ENCODE measurements at regions not wholly inside any gene's neighbourhood (a gene's known extent, or its start where the extent isn't known, plus 50 kb on each side); places are given as distances from the start of the nearest gene placed in this dataset.

DNA sequence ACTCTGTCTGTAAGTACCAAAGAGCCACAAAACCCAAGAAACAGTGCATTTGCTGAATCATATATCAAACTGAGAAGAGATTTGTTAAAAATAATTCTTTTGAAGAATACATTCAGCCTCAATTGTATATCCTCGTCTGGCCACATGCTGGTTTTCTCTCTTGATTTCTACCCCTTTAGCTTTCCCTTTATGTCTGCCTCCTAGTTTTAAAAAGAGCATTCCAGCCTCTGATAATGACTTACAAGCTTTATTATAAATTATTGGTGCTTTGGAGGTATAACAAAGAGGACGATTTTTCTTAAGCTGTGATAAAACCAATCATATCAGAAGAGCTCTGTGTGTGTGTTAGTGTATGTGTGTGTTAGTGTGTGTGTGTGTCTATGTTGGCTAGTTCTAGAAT, 70.4 kb upstream of the ROBO2 start:
- no peak for DNase-seq (ENCODE audit: low read depth)
- no peak overlapping the region for H3K4me3 ChIP-seq (ENCODE audit: low read depth, low read length)
- TF ChIP-seq, protein P1, sequence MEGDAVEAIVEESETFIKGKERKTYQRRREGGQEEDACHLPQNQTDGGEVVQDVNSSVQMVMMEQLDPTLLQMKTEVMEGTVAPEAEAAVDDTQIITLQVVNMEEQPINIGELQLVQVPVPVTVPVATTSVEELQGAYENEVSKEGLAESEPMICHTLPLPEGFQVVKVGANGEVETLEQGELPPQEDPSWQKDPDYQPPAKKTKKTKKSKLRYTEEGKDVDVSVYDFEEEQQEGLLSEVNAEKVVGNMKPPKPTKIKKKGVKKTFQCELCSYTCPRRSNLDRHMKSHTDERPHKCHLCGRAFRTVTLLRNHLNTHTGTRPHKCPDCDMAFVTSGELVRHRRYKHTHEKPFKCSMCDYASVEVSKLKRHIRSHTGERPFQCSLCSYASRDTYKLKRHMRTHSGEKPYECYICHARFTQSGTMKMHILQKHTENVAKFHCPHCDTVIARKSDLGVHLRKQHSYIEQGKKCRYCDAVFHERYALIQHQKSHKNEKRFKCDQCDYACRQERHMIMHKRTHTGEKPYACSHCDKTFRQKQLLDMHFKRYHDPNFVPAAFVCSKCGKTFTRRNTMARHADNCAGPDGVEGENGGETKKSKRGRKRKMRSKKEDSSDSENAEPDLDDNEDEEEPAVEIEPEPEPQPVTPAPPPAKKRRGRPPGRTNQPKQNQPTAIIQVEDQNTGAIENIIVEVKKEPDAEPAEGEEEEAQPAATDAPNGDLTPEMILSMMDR (conservative IDR thresholded peaks at IDR 0.05; ENCODE audit: low read depth, low read length): no peak

DNA sequence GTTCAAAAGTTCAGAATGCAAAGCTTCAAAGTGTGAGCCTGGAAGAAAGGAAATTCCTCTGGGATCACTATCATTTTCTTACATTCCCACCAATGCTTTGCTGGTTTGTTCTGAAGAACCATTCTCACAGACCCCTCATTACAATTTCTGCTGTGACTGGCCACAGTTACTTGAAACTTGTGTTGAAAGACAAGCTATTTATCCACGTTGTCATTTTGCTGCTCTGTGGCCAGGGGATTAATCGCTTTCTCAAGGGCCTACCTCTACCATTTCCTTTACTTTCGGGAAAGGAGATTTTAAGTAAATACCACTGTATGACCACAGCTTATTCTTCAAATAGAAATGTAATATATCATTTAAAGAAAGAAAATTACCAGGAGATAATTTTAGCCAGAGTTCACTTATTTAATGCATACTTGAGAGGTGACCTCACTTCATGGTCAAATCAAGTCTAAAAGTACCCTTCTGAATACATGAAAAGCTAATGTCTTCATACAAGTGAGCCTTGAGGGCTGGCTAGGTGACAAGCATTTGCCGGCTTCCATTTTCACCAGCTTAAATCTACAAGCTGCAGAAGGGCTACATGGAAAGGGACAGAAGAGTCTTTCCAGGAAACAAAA, 69.8 kb upstream of the ROBO2 start:
- H3K4me3 ChIP-seq (ENCODE audit: low read depth, low read length): no peak overlapping the region
- DNase-seq (ENCODE audit: low read depth): no peak
- TF ChIP-seq, protein P1 (conservative IDR thresholded peaks at IDR 0.05; ENCODE audit: low read depth, low read length): no peak

DNA sequence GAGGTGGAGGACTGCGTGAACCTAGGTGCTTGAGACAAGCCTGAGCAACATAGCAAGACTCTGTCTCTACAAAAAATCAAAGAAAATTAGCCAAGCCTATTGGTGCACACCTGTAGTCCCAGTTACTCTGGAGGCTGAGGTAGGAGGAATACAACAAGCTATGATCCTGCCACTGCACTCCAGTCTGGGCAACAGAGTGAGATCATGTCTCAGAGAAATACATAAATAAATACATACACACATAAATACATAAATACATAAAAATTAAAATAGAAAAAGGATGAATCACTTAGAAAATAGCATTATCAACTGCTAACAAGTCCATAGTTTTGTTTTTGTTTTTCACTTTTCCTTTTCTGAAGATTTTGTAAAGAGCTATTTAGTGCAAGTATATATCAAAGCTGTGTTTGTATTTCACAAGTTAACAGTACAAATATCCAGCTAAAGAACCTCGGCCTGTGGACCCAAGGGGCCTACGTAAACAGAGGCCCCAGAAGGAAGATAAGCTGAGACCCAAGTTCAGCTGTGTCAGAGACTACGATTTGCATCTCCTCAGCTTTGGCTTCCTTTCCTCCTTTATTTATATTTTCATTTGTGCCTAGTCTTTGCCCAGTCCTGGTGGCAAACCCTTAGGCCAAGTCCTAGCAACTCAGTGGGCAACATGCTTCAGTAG, 67.1 kb upstream of the ROBO2 start:
- no peak overlapping the region for H3K4me3 ChIP-seq (ENCODE audit: low read depth, low read length)
- TF ChIP-seq, protein P1 (conservative IDR thresholded peaks at IDR 0.05; ENCODE audit: low read depth, low read length): no peak
- no peak for DNase-seq (ENCODE audit: low read depth)

DNA sequence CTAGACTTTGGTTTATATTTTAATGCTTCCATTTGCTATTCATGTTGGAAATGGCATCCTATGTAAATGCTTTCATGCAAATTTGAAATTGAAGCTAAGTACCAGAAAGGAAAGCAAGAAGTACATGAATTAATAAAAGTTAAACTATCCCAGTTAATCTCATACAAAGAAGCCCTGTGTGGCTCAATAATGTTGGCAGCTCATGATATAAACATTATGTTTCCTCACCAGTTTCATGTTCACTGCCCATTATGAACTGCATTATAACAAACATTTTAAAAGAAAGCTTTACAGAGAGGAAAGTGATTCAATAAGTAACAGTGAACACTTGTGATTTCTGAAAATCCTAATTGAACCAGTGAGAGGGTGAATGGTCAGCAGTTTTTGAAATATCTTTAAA, 62.9 kb upstream of the ROBO2 start:
- no peak for DNase-seq (ENCODE audit: low read depth)
- H3K4me3 ChIP-seq (ENCODE audit: low read depth, low read length): no peak overlapping the region
- TF ChIP-seq, protein P1 (conservative IDR thresholded peaks at IDR 0.05; ENCODE audit: low read depth, low read length): no peak

DNA sequence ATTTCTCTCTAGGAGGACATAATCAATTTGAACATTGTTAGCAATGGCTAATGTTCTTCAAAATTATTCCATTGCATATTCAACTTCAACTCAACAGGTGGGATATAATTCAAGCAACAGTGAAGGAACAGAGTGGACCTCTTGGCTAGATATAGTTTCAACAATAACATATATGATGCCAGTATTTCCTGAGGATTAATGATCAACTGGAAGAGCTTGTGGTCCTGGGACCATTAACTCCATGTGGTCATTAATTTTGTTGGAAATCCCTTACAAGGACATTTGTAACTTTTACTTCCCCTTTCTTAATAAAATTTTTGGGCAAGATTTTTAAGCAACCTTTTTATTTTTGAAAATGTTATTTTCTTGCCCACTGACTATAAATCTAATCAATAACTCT, 54.3 kb upstream of the ROBO2 start:
- no peak for DNase-seq (ENCODE audit: low read depth)
- TF ChIP-seq, protein P1 (conservative IDR thresholded peaks at IDR 0.05; ENCODE audit: low read depth, low read length): no peak
- H3K4me3 ChIP-seq (ENCODE audit: low read depth, low read length): no peak overlapping the region

DNA sequence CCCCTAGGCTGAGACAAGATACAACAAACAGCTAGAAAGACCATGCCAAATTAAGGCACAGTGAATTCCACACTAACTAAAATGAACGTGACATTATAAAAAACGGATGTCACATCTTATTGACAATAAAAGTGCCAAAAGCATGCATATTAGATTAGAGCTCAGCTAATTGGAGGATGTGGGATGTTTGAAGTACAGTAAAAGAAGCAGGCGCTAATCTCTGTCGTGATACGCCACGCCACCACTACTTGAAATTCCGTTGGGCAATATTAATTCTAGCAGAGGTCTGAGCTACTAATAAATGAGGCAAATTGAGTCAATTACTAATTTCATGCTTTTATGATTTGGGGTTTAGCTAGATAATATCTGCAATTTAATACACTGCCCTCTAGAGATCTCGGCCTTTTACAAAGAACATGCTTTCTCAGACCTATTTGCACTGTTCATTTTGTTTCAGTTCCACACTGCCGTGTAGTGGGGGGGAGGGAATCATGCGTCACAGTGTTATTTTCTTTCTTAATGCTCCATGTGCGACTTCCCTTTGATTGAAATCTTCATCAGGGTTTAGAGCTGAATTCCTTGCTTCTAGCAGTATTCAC, 52.9 kb upstream of the ROBO2 start:
- no peak for DNase-seq (ENCODE audit: low read depth)
- TF ChIP-seq, protein P1 (conservative IDR thresholded peaks at IDR 0.05; ENCODE audit: low read depth, low read length): peak; percentile 13
- H3K4me3 ChIP-seq (ENCODE audit: low read depth, low read length): no peak overlapping the region
